DMS79 treated with DMSO at 0.1 percent for 48 hours (cell line): ENCODE measurements at regions not wholly inside any gene's neighbourhood (a gene's known extent, or its start where the extent isn't known, plus 50 kb on each side); places are given as distances from the start of the nearest gene placed in this dataset.
"Not testable (repeated sequence)": the region's sequence is repeated elsewhere in the genome, so short reads cannot be mapped to it uniquely, and the experiment has no call there.

Source experiments
- DNase-seq: peaks from one replicate; lab custom pipeline; 2025; lab: John Stamatoyannopoulos, UW

- peak; percentile 32 for DNase-seq
These were observed 58.3 kb upstream of the SHB start for GRCh38 chr9:38127271-38127839.

DNA sequence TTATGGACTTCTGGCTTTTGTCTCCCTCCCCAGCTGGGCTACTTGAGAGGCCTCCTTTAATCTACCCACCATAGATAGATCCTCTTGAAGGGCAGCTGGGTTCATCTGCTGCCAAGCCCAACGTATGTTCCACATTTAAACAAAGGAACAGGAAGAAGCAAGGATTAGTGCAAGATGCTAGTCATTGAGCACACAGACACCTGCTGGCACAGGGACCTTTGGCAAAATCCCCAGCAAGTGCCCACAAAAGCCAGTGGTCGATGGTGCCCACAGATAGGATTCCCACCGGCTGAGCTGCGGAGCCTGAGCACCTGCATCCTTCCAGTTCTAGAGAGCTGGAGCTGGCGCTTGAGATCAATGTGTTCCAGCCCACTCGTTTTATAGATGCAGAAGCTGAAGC is 57.7 kb upstream of the SHB start:
- DNase-seq, result peak; percentile 89

DNA sequence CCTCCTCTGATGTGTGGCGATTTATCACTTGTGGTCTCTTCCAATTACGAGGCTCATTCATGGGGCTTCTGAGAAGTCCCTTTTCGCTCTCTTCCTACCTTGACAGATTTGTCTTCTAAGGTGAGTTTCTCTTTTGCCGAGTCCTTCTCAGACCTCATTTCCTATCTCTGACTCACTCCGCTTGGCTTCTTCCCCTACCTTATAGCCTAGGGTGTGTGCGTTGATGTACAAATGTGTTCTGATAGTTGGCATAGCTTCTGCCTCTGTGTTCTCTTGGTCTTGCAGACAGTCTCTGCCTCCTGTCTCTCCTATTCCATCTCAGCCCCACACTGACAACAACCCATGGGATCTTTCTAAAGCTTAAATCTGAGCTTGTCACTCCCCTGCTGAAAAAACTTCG is 56.9 kb upstream of the SHB start:
- no peak for DNase-seq

GRCh38 chr9:38123359-38123758 is 54.3 kb upstream of the SHB start:
- not testable (repeated sequence) for DNase-seq

DNA sequence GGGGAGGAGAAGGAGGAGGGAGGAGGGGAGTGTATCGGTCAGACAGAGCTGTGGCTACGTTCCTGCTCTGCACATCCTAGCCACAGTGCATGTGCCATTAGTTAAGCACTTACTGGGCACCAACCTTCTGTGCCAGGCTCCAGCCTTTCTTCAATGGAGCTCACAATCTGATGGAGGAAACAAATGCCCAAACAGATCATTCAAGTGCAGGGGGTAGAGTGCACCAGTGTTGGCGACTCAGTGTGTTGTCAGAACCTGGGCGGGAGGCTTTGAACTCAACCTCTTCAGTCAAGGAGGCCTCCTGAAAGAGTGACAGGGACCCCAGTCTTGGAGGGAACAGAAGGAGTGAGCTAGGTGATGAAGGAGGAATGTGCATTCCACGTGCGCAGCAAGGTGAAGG is 51.9 kb upstream of the SHB start:
- DNase-seq, result no peak

DNA sequence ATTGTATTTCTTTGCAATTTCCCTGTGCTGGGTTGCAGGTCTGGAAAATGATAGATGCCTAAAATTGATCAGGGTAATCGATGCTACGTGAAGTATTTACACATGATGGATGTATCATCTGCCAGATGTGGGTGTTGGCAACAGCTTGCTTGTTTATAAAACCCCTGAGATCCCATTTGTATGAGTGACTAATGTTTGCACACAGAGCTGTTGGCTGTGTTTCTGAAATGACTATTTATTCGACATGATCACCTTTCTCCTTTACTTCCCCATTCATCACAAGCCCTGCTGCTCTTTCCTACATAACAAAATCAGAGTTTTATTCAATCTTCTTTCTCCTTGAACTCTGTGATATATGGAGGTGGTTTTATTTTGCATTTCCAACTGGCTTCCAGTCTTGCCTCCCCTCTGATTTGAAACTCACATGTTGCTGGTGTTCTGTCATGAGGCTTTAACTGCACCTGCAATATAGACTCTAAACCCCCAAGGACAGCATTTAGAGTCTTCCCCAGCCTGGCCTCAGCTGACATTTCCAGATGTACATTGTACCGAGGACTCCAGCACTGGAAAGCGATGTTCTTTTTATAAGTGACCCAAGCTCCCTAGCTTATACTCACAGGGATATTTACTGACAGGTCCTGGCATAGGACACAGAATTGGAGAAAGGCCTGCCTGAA is 50.7 kb upstream of the SHB start:
- DNase-seq, result peak; percentile 18

- DNase-seq, result peak; percentile 18
These were observed 49.9 kb upstream of the SHB start for GRCh38 chr9:38118862-38119438.
